SK-N-SH (cell line): ENCODE measurements at regions not wholly inside any gene's neighbourhood (a gene's known extent, or its start where the extent isn't known, plus 50 kb on each side); places are given as distances from the start of the nearest gene placed in this dataset.

Experiments used
- JUND ChIP-seq: IDR thresholded peaks from 2 replicates; pipeline ENCODE4 v1.4.0; 2012
- NFIC ChIP-seq: IDR thresholded peaks from 2 replicates; pipeline ENCODE4 v1.4.0; 2012; ENCODE audit warnings: borderline replicate concordance
- PBX3 ChIP-seq: IDR thresholded peaks from 2 replicates; pipeline ENCODE4; 2012
- POLR2AphosphoS5 ChIP-seq: IDR thresholded peaks from 2 replicates; pipeline ENCODE4 v1.6.1; 2012; ENCODE audit warnings: low read depth, low read length
- RAD21 ChIP-seq: IDR thresholded peaks from 2 replicates; pipeline ENCODE4 v1.6.1; 2012; ENCODE audit warnings: mild to moderate bottlenecking, low read length
- RCOR1 ChIP-seq: fragments of 150-350 bp; IDR thresholded peaks from 2 replicates; pipeline ENCODE4 v1.6.1; 2017; ENCODE audit warnings: antibody characterized with exemption, low read length
- TAF1 ChIP-seq: IDR thresholded peaks from 2 replicates; pipeline ENCODE4 v1.6.1; 2012; ENCODE audit warnings: low read depth, mild to moderate bottlenecking, low read length, moderate library complexity, borderline replicate concordance
- TF ChIP-seq, protein P1 (sequence below): IDR thresholded peaks from 2 replicates; pipeline ENCODE4 v1.6.1; 2012; ENCODE audit warnings: mild to moderate bottlenecking, low read depth, low read length, moderate library complexity
- TF ChIP-seq, protein P2 (sequence below): fragments of 200-600 bp; sonication (generic); IDR thresholded peaks from 2 replicates; pipeline ENCODE4 v1.6.1; 2017; ENCODE audit warnings: antibody characterized with exemption, mild to moderate bottlenecking, moderate library complexity

DNA sequence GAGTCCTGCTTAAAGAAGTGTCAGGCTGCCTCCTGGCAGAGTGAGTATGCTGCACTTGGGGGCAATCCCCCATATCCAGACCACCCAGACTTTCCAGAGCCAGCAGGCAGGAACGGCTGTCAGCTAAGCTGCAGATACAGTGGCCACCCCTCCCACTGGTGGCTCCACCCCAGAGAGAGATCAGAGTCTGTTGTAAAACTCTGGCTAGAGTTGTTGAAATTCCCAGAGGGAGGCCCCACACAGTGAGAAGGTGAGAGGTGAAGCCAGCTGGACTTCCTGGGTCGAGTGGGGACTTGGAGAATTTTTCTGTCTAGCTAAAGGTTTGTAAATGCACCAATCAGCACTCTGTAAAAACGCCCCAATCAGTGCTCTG is 533.8 kb upstream of the ACVR2A start:
- TF ChIP-seq RAD21 = no peak
- TF ChIP-seq POLR2AphosphoS5 = no peak
- TF ChIP-seq, protein P1, sequence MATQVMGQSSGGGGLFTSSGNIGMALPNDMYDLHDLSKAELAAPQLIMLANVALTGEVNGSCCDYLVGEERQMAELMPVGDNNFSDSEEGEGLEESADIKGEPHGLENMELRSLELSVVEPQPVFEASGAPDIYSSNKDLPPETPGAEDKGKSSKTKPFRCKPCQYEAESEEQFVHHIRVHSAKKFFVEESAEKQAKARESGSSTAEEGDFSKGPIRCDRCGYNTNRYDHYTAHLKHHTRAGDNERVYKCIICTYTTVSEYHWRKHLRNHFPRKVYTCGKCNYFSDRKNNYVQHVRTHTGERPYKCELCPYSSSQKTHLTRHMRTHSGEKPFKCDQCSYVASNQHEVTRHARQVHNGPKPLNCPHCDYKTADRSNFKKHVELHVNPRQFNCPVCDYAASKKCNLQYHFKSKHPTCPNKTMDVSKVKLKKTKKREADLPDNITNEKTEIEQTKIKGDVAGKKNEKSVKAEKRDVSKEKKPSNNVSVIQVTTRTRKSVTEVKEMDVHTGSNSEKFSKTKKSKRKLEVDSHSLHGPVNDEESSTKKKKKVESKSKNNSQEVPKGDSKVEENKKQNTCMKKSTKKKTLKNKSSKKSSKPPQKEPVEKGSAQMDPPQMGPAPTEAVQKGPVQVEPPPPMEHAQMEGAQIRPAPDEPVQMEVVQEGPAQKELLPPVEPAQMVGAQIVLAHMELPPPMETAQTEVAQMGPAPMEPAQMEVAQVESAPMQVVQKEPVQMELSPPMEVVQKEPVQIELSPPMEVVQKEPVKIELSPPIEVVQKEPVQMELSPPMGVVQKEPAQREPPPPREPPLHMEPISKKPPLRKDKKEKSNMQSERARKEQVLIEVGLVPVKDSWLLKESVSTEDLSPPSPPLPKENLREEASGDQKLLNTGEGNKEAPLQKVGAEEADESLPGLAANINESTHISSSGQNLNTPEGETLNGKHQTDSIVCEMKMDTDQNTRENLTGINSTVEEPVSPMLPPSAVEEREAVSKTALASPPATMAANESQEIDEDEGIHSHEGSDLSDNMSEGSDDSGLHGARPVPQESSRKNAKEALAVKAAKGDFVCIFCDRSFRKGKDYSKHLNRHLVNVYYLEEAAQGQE = no peak
- TF ChIP-seq, protein P2, sequence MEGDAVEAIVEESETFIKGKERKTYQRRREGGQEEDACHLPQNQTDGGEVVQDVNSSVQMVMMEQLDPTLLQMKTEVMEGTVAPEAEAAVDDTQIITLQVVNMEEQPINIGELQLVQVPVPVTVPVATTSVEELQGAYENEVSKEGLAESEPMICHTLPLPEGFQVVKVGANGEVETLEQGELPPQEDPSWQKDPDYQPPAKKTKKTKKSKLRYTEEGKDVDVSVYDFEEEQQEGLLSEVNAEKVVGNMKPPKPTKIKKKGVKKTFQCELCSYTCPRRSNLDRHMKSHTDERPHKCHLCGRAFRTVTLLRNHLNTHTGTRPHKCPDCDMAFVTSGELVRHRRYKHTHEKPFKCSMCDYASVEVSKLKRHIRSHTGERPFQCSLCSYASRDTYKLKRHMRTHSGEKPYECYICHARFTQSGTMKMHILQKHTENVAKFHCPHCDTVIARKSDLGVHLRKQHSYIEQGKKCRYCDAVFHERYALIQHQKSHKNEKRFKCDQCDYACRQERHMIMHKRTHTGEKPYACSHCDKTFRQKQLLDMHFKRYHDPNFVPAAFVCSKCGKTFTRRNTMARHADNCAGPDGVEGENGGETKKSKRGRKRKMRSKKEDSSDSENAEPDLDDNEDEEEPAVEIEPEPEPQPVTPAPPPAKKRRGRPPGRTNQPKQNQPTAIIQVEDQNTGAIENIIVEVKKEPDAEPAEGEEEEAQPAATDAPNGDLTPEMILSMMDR = no peak
- TF ChIP-seq TAF1 = no peak
- no peak for TF ChIP-seq NFIC
- no peak for TF ChIP-seq JUND
- TF ChIP-seq RCOR1 = no peak
- TF ChIP-seq PBX3 = no peak
